ENCODE measurements at regions not wholly inside any gene's neighbourhood (a gene's known extent, or its start where the extent isn't known, plus 50 kb on each side); places are given as distances from the start of the nearest gene placed in this dataset.

GRCh38 chr3:190747571-190747970 lies 114.9 kb downstream of the GMNC start:
- TF ChIP-seq EZH2 (IDR thresholded peaks at IDR 0.05; ENCODE audit: borderline replicate concordance, control insufficient read depth, low read depth, low read length) = no peak
- TF ChIP-seq, protein P1, sequence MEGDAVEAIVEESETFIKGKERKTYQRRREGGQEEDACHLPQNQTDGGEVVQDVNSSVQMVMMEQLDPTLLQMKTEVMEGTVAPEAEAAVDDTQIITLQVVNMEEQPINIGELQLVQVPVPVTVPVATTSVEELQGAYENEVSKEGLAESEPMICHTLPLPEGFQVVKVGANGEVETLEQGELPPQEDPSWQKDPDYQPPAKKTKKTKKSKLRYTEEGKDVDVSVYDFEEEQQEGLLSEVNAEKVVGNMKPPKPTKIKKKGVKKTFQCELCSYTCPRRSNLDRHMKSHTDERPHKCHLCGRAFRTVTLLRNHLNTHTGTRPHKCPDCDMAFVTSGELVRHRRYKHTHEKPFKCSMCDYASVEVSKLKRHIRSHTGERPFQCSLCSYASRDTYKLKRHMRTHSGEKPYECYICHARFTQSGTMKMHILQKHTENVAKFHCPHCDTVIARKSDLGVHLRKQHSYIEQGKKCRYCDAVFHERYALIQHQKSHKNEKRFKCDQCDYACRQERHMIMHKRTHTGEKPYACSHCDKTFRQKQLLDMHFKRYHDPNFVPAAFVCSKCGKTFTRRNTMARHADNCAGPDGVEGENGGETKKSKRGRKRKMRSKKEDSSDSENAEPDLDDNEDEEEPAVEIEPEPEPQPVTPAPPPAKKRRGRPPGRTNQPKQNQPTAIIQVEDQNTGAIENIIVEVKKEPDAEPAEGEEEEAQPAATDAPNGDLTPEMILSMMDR (IDR thresholded peaks at IDR 0.05 in 2 of 3, conservative IDR thresholded peaks at IDR 0.05 in 1 of 3; ENCODE audit: control insufficient read depth in 2 of 3, extremely low read depth in 1 of 3, insufficient read depth in 1 of 3, low read depth in 3 of 3, low read length in 3 of 3) = no peak

Data from GM12878 (cell line).